Kidney epithelial cell (primary cell): ENCODE measurements at regions not wholly inside any gene's neighbourhood (a gene's known extent, or its start where the extent isn't known, plus 50 kb on each side); places are given as distances from the start of the nearest gene placed in this dataset.
"Not testable (repeated sequence)": the region's sequence is repeated elsewhere in the genome, so short reads cannot be mapped to it uniquely, and the experiment has no call there.

ENCODE experiments used
- DNase-seq: peaks from one replicate; pipeline ENCODE4 v3.0.0-alpha.2; 2010; ENCODE audit warnings: low read depth
- H3K27me3 ChIP-seq: 2 replicates; pipeline ENCODE4 v1.6.0; 2011; ENCODE audit warnings: low read length; ENCODE audit not compliant: control insufficient read depth, insufficient read depth
- H3K36me3 ChIP-seq: 2 replicates; pipeline ENCODE4 v1.5.1; 2011; ENCODE audit warnings: low read length; ENCODE audit not compliant: control insufficient read depth, insufficient read depth
- H3K4me3 ChIP-seq: 2 replicates; pipeline ENCODE4 v1.5.1; 2011; ENCODE audit warnings: low read depth, mild to moderate bottlenecking, control low read depth, low read length
- TF ChIP-seq, protein P1 (sequence below): IDR thresholded peaks from 2 replicates; pipeline ENCODE4 v1.5.1; 2011; ENCODE audit warnings: mild to moderate bottlenecking, moderate library complexity, low read length, control low read depth, inconsistent platforms; ENCODE audit not compliant: insufficient read depth, poor library complexity, severe bottlenecking

DNA sequence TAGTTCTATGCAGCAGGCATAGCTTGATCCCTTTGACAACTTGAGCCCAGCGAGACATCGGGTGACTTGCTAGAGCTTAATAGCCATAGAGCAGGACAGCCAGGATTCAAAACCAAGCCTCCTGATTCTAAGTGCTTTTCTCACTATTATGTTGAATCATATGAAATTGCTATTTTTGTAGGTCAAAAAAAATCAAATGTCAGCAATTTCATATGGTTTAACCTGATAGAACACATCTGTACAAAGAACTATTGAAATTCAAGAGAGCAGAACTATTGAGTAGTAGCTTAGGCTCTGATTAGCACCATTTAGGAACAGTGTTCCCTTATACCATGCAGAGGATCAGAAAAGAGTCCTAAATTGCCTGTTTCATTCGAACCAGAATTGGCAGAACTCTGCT, 132.0 kb downstream of the EMP1 start:
- TF ChIP-seq, protein P1, sequence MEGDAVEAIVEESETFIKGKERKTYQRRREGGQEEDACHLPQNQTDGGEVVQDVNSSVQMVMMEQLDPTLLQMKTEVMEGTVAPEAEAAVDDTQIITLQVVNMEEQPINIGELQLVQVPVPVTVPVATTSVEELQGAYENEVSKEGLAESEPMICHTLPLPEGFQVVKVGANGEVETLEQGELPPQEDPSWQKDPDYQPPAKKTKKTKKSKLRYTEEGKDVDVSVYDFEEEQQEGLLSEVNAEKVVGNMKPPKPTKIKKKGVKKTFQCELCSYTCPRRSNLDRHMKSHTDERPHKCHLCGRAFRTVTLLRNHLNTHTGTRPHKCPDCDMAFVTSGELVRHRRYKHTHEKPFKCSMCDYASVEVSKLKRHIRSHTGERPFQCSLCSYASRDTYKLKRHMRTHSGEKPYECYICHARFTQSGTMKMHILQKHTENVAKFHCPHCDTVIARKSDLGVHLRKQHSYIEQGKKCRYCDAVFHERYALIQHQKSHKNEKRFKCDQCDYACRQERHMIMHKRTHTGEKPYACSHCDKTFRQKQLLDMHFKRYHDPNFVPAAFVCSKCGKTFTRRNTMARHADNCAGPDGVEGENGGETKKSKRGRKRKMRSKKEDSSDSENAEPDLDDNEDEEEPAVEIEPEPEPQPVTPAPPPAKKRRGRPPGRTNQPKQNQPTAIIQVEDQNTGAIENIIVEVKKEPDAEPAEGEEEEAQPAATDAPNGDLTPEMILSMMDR = no peak
- Histone ChIP-seq H3K4me3 (no peak overlapping the region), H3K36me3 (no peaks in the 10 kb centered on the region), H3K27me3 (no peaks in the 10 kb centered on the region)
- DNase-seq = no peak

DNA sequence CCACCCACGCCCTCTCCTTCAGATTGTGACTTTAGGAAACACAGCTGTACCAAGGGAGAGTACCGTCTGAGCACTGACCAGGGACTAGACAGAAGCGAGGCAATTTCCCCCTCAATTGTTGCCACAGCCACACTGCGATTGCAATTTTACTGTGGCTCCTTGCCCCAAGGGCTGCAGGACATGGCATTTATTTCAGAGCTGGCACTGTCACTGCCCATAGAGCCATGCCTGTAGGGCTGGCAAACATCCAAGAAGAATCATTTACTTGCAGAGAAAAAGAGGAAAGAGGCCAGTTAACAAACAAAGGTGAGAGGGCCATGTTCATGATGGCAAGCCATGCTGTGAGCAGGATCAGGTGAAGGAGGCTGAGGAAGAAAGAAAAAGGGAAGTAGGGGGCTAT, 129.6 kb downstream of the EMP1 start:
- DNase-seq = no peak
- TF ChIP-seq, protein P1 = no peak
- Histone ChIP-seq H3K36me3 (no peaks in the 10 kb centered on the region), H3K4me3 (no peak overlapping the region), H3K27me3 (no peaks in the 10 kb centered on the region)

DNA sequence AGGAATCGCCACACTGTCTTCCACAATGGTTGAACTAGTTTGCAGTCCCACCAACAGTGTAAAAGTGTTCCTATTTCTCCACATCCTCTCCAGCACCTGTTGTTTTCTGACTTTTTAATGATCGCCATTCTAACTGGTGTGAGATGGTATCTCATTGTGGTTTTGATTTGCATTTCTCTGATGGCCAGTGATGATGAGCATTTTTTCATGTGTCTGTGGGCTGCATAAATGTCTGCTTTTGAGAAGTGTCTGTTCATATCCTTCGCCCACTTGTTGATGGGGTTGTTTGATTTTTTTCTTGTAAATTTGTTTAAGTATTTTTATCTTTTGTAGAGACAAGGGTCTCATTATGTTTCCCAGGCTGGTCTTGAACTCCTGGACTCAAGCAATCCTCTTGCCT, 128.5 kb downstream of the EMP1 start:
- not testable (repeated sequence) for DNase-seq, H3K36me3 ChIP-seq, H3K4me3 ChIP-seq, H3K27me3 ChIP-seq

DNA sequence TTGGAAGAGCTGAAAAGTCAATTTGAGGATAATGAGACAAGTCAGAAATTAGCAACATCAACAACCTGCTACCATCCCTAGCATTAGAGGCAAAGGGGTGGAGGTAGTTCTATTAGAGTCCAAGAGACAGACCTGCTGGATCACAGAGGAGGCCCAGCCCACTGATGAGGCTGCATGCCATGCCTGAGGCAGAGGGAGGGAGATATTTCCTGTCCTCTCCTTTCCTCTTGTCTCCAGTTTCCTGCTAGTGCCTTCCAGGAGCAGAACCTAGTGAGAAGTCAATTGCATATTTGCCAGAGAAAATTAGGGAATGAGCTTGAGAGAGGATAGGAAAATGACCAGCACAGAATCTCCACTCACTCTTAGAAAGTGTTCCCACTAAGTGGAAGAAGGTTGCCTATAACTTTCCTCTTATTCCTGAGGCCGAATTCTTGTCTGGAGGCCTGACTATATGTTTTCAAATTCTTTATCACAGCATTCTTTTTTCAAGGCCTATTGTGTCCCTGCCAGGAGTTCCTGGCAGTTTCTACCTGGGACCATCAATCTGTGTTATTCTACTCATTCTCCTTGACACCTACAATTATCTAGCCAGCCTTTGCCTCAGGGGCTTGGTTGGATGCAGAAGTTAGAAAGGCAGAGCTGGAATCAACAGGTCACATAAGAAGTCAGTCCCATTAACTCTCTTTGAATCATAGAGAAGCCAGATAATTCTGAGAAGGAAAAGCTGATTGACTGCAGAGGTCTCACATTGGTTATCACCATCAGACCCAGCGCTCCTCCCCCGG, 121.9 kb downstream of the EMP1 start:
- TF ChIP-seq, protein P1 = no peak
- H3K4me3 ChIP-seq = no peak overlapping the region
- no peaks in the 10 kb centered on the region for H3K27me3 ChIP-seq
- no peaks in the 10 kb centered on the region for H3K36me3 ChIP-seq
- no peak for DNase-seq

DNA sequence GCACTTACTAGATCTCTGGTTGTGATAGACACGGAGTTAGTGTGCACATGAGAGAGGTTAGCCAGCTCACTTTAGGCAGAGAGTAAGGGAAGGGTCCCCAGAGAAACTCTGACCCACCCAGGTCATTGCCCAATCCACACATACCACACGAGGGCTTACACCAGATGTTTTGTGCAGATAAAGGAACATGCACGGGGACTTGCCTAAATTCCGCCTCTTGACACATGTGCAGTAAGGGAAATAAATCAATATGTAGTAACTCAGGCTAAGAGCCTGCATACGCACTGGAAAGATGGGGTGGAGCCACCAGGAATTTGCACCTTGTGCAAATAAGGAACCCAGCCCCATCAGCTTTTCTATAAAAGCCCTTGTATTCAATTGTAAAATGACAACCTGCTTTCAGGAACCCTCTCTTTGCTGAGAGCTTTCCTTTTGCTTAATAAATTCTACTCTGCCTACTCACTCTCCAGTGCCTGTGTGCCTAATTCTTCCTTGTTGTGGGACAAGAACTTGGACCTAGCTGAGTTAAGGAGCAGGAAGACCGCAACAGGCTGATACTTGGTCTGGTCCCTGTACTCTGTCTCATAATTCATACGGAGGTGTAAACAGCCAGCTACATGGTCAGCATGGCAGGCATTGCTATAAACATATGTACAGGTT, 120.2 kb downstream of the EMP1 start:
- no peaks in the 10 kb centered on the region for H3K27me3 ChIP-seq
- no peak for DNase-seq
- H3K4me3 ChIP-seq = no peak overlapping the region
- no peaks in the 10 kb centered on the region for H3K36me3 ChIP-seq
- TF ChIP-seq, protein P1 = no peak

DNA sequence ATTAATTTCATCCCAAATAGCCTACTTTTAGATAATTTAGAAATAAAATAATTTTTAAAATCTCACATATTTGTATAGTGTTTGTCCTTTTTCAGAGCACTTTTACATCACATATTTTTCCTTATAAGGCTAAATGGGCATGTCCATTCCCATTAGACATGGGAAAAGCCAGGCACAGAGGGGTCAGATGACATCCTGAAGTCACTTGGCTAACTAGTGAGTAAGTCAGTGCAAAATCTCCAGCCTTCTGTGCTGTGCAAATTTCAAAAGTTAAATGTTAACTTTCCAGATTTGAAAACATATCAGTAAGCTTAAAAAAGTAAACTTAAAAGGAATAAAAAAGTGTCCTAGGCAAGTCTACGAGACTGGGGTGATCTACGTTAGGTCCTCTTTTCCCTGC, 117.4 kb downstream of the EMP1 start:
- no peak overlapping the region for H3K4me3 ChIP-seq
- TF ChIP-seq, protein P1 = no peak
- no peaks in the 10 kb centered on the region for H3K36me3 ChIP-seq
- H3K27me3 ChIP-seq = no peaks in the 10 kb centered on the region
- DNase-seq = no peak
